UCSD-AML1 (cell line): ENCODE measurements at regions not wholly inside any gene's neighbourhood (a gene's known extent, or its start where the extent isn't known, plus 50 kb on each side); places are given as distances from the start of the nearest gene placed in this dataset.
"Not testable (repeated sequence)": the region's sequence is repeated elsewhere in the genome, so short reads cannot be mapped to it uniquely, and the experiment has no call there.

ENCODE experiments used
- DNase-seq: peaks from one replicate; lab custom pipeline; 2025; ENCODE audit not compliant: unreplicated experiment; lab: John Stamatoyannopoulos, UW

GRCh38 chr6:168834801-168835200 lies 393.8 kb downstream of the SMOC2 start:
- no peak for DNase-seq

- no peak for DNase-seq
These were observed 393.1 kb downstream of the SMOC2 start for GRCh38 chr6:168834042-168834587.

GRCh38 chr6:168828800-168829199 lies 387.8 kb downstream of the SMOC2 start:
- no peak for DNase-seq

- DNase-seq = no peak
These were observed 387.1 kb downstream of the SMOC2 start for GRCh38 chr6:168828035-168828434.

- no peak for DNase-seq
These were observed 386.5 kb downstream of the SMOC2 start for GRCh38 chr6:168827586-168827871.

GRCh38 chr6:168826726-168827585 lies 386.0 kb downstream of the SMOC2 start:
- DNase-seq = no peak

- DNase-seq = no peak
These were observed 385.1 kb downstream of the SMOC2 start for GRCh38 chr6:168826078-168826390.

- no peak for DNase-seq
These were observed 384.5 kb downstream of the SMOC2 start for GRCh38 chr6:168825226-168826077.

- DNase-seq = no peak
These were observed 382.6 kb downstream of the SMOC2 start for GRCh38 chr6:168823397-168824212.

- no peak for DNase-seq
These were observed 381.4 kb downstream of the SMOC2 start for GRCh38 chr6:168822376-168822775.

- DNase-seq = no peak
These were observed 378.6 kb downstream of the SMOC2 start for GRCh38 chr6:168819546-168819945.

GRCh38 chr6:168817558-168818159 lies 376.7 kb downstream of the SMOC2 start:
- DNase-seq = no peak

- no peak for DNase-seq
These were observed 374.2 kb downstream of the SMOC2 start for GRCh38 chr6:168815229-168815628.

- DNase-seq = no peak
These were observed 367.2 kb downstream of the SMOC2 start for GRCh38 chr6:168808232-168808631.

- no peak for DNase-seq
These were observed 363.3 kb downstream of the SMOC2 start for GRCh38 chr6:168804331-168804730.

GRCh38 chr6:168803874-168804273 lies 362.9 kb downstream of the SMOC2 start:
- DNase-seq = no peak

GRCh38 chr6:168799067-168799466 lies 358.1 kb downstream of the SMOC2 start:
- no peak for DNase-seq

- DNase-seq = no peak
These were observed 355.1 kb downstream of the SMOC2 start for GRCh38 chr6:168796106-168796505.

- not testable (repeated sequence) for DNase-seq
These were observed 354.6 kb downstream of the SMOC2 start for GRCh38 chr6:168795611-168796010.

GRCh38 chr6:168794491-168794890 lies 353.5 kb downstream of the SMOC2 start:
- DNase-seq = no peak

- no peak for DNase-seq
These were observed 352.7 kb downstream of the SMOC2 start for GRCh38 chr6:168793649-168794048.
